ENCODE measurements at regions not wholly inside any gene's neighbourhood (a gene's known extent, or its start where the extent isn't known, plus 50 kb on each side); places are given as distances from the start of the nearest gene placed in this dataset.

DNA sequence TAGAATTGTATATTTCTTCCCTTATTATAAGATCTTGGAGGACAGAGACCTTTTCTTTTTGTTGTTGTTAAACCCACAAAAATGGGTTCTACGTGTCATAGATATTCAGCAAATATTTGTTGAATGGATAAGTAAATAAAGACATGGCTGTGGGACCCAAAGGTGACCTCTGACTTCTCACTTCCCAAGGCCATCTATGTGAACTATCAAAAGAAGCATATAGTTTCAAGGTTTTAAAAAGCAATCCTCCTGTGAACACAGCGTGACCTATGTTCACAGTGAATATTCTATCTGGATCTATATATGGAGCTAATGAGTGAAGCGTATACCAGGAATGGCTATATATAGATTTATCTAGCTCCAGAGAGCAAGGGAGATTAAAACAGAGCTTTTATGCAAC lies 312.8 kb upstream of the C11orf87 start:
- DNase-seq: no peak

DNA sequence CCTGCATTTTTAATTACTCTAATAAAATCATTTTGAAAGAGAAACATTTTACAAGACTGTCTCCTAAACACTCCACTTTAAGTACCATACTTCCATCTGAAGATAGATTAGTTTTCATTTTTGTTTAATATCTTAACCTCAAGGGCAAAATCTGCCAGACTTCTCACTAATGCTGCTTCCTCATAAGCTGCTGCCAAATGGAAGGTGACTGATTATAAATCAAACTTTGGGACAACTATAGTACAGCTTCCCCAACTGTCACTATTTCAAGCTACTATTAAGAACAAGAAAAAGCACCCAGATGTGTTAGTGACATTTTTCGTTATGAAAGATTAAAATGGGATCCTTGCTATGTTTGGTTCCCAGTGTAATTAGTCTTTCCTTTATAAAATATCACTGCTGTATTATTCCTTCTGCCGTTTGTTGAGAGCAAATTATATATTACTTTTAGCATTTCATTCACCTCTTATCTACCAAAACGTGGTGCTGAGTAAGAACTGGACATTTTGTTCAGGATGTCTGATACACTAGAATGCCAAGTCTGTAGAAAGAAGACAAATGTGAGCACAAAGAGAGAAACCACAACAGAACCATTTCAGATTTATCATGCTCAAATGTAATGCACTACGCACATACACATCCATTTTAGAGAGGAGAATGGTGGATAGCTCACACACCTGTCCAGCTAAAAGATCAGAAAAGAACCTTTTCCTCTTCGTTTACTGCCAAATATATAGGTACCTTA lies 312.2 kb upstream of the C11orf87 start:
- no peak for DNase-seq

DNA sequence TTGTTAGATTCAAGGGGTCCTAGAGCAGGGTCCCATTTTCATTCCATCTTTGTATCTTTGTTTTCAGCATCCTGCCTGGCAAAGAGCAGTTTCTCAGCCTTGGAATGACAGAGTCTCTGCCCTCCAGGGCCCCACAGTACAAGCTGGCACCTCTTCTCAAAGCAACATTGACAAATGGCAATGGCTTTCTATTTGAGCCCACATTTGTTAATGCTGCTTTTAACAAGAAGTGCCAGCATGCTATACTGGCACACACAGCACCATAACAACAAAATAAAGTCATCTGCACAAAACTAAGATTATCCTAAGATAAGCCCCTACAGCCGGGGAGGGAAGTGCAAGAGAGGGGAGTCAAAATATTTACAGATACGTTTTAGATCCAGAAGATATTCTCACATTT lies 309.7 kb upstream of the C11orf87 start:
- peak; percentile 81 for DNase-seq

DNA sequence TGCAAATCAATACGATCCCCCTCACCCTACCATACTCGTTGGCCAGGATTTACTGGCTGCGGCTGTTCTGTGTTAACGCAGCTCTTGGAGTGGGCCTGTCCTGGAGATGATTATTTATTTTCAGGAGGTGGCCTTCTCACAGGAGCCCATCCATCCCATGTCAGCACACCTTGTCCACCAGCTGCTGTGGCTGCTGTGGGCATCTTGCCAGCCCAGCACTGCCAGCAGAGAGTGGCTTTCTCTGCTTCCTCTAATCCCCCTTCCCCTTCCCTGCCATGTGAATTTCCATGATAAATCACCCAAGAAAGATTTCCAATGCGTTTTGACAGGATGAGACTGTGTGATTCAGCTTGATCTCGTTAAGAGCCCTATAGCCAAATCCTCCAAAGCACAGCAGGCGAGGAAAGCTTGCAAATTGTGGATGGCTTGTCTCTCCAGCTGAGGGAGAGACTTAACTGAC lies 309.1 kb upstream of the C11orf87 start:
- DNase-seq: no peak

DNA sequence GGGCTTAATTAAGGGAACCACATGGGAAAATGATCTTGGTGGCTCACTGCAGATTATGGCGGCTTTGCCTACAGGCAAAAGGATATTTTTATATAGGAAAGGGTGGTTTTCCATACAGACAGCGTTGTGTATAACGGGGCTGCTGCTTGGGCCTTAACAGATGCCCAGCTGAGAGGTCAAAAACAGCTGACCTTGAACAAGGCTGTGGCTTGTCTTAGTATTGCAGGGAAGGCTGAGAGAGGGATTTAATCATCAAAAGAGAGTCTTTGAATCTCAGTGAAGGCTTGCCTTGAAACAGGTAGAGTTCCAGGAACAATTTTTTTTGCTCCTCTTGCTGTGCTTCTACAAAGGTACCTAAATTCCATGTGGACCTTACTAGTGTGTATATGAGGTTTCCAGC lies 301.6 kb upstream of the C11orf87 start:
- DNase-seq: no peak

DNA sequence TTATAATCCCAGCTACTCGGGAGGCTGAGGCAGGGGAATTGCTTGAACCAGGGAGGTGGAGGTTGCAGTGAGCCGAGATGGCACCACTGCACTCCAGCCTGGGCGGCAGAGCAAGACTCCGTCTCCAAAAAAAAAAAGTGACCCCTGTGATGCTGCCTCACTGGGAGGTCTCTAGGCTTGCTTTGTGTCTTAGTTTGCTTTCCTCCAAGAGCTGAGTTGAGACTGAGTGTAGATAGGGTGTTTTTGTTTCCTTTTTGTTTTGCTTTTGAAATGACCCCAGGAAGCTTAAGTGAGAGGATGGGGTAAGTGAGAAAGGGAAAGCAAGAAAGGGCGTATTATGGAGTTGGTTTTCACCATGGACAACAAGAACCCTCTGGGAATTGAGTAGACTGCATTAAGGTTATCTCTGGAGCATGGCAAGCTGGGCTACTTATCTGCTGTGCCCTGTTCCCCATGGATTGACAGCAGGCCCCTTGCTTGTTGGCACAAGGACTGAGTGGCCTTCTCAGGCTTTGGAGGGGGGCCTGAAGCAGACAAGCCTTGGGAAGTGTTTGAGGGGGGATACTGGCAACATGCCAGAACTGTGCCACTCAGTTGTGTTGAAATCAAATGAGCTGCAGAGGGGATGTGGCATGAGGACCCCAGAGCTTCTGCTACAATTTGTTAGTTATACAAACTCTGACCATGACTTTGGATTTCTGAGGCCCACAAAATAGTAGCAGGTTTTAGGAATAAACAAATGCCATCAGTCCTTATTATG lies 300.6 kb upstream of the C11orf87 start:
- no peak for DNase-seq

DNA sequence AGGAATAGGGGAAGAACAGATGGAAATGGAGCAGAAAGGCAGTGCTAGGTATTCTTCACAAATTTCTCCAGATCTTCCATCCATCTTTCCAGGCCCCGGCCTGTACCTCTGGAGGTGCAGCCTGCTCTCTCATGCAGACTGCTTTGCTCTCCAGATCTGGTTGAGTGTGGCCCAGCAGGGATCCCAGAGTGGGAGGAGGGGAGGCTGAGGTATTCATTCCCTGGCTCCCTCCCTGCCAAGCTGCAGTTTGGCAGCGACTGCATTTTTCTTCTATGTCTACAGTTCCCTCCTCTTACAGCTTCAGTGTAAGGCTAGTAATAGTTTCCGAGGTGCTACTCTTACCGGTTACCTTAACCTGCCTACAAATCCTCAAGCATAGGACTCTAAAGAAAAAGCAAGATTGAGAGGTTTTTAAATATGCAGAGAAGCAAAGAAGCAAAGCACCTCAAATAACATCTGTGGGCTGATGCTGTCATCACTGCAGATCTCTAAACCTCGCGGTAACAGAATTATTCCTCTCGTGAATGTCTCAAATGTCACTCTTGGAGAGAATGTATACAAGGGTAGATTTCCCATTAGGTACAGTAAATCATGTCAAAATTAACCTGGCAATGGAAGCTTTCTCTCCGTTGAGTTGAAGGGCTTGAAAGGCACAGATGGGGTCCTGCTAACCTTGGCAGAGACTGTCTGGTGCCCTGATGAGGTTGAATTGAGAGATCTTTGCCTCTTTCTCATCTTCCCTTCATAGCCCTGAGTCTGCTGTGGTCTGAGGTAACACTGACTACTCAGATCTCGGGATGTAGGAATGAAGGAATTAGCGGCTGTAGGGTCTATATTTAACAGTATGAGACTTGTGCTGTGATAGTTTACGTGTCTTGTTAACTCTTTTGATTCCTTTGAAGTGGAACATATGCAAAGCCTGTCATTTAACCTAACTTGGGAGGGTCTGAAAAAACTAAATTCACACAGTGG lies 297.9 kb upstream of the C11orf87 start:
- DNase-seq: peak; percentile 48

DNA sequence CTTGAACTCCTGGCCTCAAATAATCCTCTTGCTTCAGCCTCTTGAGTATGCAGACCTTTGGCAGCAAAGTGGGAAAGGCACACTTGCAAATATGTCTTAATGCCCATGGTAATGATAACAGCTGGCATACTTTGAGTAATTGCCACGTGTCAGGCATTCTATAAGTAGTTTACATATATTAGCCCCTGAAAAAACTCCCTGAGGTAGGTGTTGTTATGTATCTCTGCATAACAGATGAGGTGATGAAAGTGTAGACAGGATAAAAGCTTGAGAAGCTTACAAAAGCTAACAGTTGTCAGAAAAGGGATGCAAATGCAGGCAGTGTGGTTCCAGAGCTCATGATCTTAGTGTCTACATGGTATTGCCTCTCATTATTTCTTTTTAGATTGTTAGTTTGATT lies 291.1 kb upstream of the C11orf87 start:
- peak; percentile 7 for DNase-seq

DNA sequence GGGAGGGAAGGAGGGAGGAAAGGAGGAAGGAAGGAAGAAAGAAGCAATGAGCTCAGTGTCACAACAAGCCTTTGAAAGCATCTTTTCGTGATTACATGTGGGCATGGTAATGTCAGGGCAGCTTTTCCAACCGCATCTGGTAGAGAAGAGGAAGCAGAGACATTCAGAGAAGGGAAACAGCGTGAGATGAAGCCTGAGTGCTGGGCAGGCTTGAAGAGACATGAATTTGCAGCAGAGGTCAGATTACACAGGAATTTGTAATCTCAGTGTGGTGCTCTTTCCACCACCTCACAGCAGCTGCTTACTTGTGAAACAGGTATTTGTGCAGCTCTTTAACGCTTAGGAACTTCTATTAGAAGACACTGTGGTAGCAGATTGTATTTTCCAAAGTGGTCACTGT lies 289.5 kb upstream of the C11orf87 start:
- DNase-seq: no peak

DNA sequence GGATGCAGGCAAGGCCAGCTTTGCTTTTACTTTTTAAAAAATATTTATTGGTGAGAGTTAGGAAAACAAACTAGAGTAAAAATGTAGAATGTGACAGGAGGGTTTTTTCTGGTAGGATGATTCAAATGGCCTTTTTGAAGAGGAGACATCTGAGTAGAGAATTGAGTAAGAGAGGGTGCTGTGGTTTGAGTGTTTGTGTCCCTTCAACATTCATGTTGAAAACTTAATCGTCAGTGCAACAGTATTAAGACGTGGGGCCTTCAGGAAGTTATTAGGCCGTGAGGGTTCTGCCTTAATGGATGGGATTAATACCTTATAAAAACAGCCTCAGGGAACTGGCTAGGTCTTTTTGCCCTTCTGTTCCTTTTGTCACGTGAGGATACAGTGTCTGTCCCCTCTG lies 288.8 kb upstream of the C11orf87 start:
- DNase-seq: no peak

DNA sequence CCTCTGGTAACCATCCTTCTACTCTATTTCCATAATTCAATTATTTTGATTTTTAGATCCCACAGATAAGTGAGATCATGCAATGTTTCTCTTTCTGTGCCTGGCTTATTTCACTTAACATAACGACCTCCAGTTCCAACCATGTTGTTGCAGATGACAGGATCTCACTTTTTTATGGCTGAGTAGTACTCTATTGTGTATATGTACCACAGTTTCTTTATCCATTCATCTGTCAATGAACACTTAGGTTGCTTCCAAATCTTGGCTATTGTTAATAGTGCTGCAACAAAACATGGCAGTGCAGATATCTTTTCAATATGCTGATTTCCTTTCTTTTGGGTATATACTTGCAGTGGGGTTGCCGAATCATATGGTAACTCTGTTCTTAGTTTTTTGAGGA lies 286.4 kb upstream of the C11orf87 start:
- no peak for DNase-seq

DNA sequence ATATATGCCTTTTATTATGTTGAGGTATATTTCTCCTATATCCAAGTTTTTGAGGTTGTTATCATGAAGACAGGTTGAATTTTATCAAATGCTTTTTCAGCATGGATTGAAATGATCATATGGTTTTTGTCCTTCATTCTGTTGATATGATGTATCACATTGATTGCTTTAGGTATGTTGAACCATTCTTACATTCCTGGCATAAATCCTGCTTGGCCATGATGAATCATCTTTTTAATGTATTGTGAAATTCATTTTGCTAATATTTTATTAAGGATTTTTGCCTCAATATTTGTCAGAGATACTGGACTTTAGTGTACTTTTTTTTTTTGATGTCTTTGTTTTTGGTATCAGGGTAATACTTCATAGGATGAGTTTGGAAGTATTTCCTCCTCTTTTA lies 283.8 kb upstream of the C11orf87 start:
- no peak for DNase-seq

DNA sequence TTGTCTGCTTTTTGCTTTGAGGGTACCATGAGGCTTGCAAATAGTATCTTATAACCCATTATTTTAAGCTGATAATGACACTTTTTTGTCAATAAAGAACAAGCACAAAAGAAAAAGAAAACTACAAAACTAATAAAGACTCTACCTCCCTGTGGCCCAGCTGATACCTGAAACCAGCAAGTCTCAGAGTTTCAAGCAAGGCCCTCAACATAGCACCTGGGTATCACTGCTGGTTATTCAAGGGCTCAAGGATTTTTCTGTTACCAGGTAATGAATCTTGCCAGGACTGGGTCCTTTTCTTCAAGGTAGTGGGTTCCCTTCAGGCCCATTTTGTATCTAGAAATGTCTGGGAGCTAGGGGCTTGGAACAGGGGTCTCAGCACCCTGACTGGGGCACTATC lies 281.6 kb upstream of the C11orf87 start:
- DNase-seq: no peak

DNA sequence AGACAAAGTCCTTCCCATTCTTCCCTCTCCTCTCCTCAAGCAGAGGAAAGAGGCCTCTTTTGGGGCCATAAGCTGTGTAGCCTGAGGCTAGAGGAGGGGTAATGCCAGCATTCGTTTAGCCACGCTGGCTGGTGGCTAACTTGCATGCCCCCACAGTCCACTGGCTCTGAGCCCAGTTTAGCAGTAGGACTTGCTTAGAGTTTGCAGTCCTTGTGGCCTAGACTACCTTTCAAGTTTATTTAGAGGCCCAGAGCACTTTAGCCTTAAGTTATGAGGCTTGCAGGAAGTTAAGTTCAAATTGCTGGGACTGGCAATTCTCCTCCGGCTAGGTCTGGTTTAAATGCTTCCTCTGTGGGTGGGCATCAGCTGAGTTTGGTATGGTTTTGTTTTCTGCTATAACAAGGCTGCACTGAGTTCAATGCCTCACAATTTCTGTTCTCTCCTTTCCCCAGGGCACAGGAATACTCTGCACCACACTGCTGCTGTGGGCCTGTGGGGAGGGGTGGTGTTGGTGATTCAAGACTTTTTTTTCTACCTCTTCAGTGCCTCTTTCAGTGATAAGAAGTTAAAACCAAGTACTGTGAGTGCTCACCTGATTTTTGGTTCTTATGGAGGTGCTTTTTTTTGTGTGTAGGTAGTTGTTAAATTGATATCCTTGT lies 281.0 kb upstream of the C11orf87 start:
- DNase-seq: no peak

DNA sequence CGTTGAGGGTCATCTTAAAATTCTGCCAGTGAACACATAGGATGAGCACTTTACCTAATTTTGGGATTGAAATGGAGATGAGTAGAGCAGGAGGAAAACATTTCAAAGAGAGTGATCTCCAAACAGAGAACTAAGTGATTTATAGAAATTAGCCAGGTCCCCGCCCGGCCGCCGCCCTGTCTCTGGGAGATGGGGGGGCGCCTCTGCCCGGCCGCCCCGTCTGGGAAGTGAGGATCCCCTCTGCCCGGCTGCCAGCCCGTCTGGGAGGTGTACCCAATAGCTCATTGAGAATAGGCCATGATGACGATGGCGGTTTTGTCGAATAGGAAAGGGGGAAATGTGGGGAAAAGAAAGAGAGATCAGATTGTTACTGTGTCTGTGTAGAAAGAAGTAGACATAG lies 276.7 kb upstream of the C11orf87 start:
- DNase-seq: no peak

DNA sequence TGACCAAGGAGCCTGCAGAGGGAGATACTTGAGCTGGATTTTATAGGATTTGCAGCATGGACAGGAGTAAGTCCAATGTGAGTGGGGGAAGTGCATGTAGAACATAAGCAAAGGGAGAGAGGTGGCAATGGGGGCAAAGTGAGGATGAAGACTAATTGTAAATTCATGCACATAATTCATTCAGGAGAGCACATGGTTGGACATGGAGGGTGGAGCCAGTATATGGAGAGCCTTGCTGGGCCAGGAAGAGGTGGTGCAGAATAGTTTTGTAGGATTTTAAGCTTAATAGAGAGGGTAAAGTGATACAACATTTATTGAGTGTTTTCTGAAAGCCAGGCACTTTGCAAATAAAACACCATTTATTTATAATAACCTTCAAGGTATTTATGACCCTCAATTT lies 274.3 kb upstream of the C11orf87 start:
- no peak for DNase-seq

DNA sequence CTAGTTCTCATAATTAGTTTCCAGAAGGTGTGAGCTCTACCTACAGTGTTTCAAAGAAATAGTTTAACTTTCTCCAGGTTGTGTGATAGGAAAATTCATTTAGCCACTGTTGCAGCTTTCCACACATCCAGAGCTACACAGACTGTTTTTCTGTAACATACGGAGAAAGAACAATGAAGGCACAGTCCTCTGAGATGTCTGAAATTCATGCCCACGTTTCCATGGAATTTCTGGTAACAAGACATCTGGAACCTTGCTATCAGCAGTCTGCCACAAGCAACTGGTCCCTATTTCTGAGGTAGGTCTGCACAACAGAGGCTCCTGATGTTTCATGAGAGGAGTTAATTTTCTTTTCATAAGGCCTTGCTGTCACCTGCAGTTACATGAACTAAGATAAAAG lies 273.3 kb upstream of the C11orf87 start:
- peak; percentile 27 for DNase-seq

DNA sequence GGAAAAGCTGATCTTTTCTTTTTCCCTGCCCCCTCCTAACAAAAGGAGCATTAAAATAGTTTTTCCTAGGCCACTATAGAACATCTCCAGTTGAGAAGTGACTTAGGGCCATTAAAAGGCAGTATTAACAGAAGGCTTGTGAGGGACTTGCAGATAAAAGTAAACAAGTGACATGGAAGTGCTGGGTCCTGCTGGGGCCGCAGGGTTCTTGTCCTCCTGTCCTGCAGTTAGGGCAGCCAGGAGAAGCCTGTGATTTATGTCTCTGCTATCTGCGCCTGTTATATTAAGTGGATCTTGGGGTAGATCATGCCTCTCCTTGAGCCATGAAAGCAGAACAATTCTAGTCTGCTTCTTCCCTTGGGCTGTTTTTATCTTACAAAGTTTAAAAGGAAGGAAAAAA lies 271.4 kb upstream of the C11orf87 start:
- DNase-seq: no peak

DNA sequence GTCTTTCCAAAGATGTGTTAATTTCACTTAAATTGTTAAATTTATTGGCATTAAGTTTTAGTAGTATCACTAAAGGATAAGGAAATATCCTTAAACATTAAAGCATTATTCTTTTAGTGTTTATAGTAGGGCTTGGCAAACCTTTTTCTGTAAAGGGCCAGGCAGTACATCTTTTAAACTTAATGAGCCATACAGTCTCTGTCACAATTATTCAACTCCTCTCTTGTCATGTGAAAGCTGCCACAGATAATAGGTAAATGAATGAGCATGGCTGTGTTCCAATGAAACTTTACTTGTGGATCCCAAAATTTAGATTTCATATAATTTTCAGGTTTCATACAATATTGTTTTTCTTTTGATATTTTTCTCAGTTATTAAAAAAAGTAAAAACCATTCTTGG lies 268.2 kb upstream of the C11orf87 start:
- no peak for DNase-seq

DNA sequence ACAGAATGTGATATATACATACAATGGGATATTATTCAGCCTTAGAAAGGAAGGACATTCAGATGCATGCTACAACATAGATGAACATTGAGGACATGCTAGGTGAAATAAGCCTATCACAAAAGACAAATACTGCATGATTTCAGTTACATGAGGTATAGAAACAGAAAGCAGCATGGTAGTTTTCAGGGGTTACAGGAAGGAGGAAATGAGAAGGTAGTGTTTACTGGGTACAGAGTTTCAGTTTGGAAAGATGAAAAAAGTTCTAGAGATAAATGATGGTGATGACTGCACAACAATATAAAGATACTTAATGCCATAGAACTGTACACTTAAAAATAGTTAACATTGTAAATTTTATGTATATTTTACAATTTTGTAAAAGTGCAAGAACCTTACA lies 266.7 kb upstream of the C11orf87 start:
- DNase-seq: no peak

DNA sequence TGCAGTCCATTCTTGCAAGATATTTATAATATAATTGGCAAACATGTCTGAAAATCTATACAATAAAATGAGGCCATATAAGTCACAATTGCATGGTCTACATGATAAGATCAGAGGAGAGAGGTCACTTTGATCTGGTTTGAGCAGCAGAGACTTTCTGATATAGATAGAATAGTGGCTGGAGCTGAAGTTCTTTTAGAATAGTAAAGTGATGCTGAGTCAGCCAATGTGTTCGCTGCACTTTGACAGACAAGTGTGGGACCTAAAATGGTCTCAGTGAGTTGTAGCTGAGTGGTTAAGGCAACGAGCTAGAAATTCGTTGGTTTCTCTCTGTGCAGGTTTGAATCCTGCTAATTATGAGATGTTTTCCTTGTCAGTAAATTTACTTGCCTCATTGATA lies 257.0 kb upstream of the C11orf87 start:
- DNase-seq: no peak

DNA sequence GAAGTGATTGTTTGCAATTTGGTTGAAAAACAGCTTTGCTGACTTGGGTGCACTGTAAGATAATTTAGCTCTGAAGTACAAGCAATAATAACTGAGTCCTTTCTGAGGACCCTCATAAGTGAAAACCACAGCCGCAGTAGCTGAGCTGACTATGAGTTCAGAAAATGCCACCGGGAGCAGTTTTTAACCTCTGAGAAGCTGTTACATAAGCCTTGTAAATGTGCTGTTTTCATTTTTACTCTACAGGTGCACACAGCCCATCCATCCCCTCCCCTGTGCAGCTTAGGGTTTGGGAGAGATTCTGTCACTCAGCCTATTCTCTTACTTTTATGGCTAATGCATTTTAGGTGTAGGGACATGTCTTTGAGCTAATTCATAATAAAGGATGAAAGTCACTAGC lies 255.5 kb upstream of the C11orf87 start:
- DNase-seq: no peak

Measured in tongue (tissue), 1 donor.